Upper lobe of right lung (tissue), 1 donor: ENCODE measurements at regions not wholly inside any gene's neighbourhood (a gene's known extent, or its start where the extent isn't known, plus 50 kb on each side); places are given as distances from the start of the nearest gene placed in this dataset.
A peak's percentile ranks its signal among the peaks of the same experiment; 100 is the strongest.
"Not testable (repeated sequence)": the region's sequence is repeated elsewhere in the genome, so short reads cannot be mapped to it uniquely, and the experiment has no call there.

Experiments used
- ATAC-seq: fragments of 200-7000 bp; cut with Tn5 transposase; one replicate; pipeline ENCODE4 v1.9.1; 2020; ENCODE audit warnings: mild to moderate bottlenecking, moderate library complexity
- DNase-seq: peaks from one replicate; pipeline ENCODE4 v3.0.0-alpha.2; 2020
- H3K27ac ChIP-seq: fragments of 200-600 bp; one replicate; pipeline ENCODE4 v1.8.0; 2022
- H3K27me3 ChIP-seq: fragments of 200-600 bp; one replicate; pipeline ENCODE4 v1.8.0; 2022; ENCODE audit warnings: mild to moderate bottlenecking
- H3K36me3 ChIP-seq: fragments of 200-600 bp; one replicate; pipeline ENCODE4 v1.8.0; 2022
- H3K4me1 ChIP-seq: fragments of 200-600 bp; one replicate; pipeline ENCODE4 v1.8.0; 2022
- H3K4me3 ChIP-seq: fragments of 200-600 bp; one replicate; pipeline ENCODE4 v1.8.0; 2022; ENCODE audit warnings: mild to moderate bottlenecking
- H3K9me3 ChIP-seq: fragments of 200-600 bp; one replicate; pipeline ENCODE4 v1.8.0; 2022
- intact Hi-C: fragments of 100-400 bp; cut with DNase I; formaldehyde crosslinking; loops from one replicate; pipeline ENCODE4 v1.11.0; 2022
- TF ChIP-seq, protein P1 (sequence below): fragments of 200-600 bp; IDR thresholded peaks from one replicate; pipeline ENCODE4 v1.8.0; 2022; ENCODE audit warnings: antibody characterized with exemption
- donor health status: DM: no; HTN: yes; CAD: no; lungs with severe emphysema.

DNA sequence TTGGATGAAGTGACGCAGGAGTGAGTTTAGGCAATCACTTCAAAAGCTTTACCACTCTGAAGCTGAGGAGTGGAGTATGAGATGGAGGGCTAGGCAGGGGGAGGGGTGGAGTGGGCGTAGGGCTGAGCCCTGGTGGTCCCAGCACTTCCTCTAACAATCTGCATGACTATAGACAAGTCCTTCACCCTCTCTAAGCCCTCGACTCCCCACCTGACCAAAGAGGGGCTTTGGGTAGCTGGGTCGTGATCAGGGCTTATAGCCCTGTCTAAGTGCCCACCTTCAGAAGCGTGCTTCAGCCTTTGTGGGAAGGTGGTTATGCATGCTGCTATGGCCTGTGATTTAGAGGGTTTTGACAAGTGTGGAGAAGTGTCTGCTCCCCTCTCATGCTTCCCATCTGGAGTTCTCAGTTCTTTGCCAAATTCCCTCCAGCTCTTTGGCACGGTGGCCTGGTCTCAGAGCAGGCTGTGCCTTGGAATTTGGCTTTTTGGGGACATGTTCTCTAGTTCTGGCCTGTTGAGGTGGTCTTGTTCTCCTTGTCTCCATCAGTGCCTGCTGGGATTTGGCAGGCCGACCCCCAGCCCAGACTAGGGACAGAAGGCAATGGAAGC lies 53.0 kb downstream of the ACTBL2 start:
- H3K36me3 ChIP-seq = no peaks in the 10 kb centered on the region
- ATAC-seq = peak; percentile 28
- no peaks in the 10 kb centered on the region for H3K4me1 ChIP-seq
- H3K27ac ChIP-seq = no peak overlapping the region
- no peak overlapping the region for H3K4me3 ChIP-seq
- DNase-seq = no peak
- intact Hi-C loops = no loop called here
- H3K9me3 ChIP-seq = no peaks in the 10 kb centered on the region
- TF ChIP-seq, protein P1, sequence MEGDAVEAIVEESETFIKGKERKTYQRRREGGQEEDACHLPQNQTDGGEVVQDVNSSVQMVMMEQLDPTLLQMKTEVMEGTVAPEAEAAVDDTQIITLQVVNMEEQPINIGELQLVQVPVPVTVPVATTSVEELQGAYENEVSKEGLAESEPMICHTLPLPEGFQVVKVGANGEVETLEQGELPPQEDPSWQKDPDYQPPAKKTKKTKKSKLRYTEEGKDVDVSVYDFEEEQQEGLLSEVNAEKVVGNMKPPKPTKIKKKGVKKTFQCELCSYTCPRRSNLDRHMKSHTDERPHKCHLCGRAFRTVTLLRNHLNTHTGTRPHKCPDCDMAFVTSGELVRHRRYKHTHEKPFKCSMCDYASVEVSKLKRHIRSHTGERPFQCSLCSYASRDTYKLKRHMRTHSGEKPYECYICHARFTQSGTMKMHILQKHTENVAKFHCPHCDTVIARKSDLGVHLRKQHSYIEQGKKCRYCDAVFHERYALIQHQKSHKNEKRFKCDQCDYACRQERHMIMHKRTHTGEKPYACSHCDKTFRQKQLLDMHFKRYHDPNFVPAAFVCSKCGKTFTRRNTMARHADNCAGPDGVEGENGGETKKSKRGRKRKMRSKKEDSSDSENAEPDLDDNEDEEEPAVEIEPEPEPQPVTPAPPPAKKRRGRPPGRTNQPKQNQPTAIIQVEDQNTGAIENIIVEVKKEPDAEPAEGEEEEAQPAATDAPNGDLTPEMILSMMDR = no peak
- no peaks in the 10 kb centered on the region for H3K27me3 ChIP-seq

- H3K27me3 ChIP-seq, DNase-seq, H3K4me3 ChIP-seq, H3K36me3 ChIP-seq, intact Hi-C loops, H3K9me3 ChIP-seq, ATAC-seq, H3K4me1 ChIP-seq, H3K27ac ChIP-seq: not testable (repeated sequence)
These were observed 53.6 kb downstream of the ACTBL2 start for GRCh38 chr5:57429021-57429420.

GRCh38 chr5:57422993-57423392 lies 59.6 kb downstream of the ACTBL2 start:
- ATAC-seq = peak; percentile 47
- DNase-seq = no peak
- Histone ChIP-seq H3K27ac (no peak overlapping the region), H3K4me1 (no peaks in the 10 kb centered on the region), H3K4me3 (no peak overlapping the region), H3K27me3 (no peaks in the 10 kb centered on the region), H3K9me3 (no peaks in the 10 kb centered on the region), H3K36me3 (no peaks in the 10 kb centered on the region)
- intact Hi-C loops = no loop called here
- TF ChIP-seq, protein P1 = no peak

DNA sequence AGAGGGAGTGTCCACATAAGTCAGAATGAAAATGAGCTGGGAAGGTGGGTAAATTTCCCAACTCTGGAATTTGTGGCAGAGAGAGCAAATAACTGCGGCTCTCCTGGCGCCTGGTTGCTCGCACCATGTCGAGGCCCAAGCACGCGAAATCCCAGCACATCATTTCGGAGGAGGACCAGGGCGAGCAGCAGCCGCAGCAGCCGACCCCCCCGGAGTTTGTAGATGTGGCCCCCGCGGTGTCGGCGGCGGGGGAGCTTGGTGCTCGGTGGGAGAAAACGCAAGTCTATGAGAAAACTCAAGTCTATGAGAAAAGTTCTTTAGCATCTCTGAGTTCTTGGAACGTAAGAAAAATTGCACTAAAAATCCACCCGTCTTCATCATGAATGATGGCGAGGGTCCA lies 60.3 kb downstream of the ACTBL2 start:
- intact Hi-C loops = no loop called here
- no peaks in the 10 kb centered on the region for H3K36me3 ChIP-seq
- H3K27ac ChIP-seq = no peak overlapping the region
- no peak for ATAC-seq
- no peaks in the 10 kb centered on the region for H3K9me3 ChIP-seq
- H3K27me3 ChIP-seq = no peaks in the 10 kb centered on the region
- no peak overlapping the region for H3K4me3 ChIP-seq
- no peaks in the 10 kb centered on the region for H3K4me1 ChIP-seq
- TF ChIP-seq, protein P1 = no peak
- DNase-seq = no peak

GRCh38 chr5:57420801-57421200 lies 61.8 kb downstream of the ACTBL2 start:
- intact Hi-C loops = no loop called here
- Histone ChIP-seq H3K4me1 (no peaks in the 10 kb centered on the region), H3K36me3 (no peaks in the 10 kb centered on the region), H3K27ac (no peak overlapping the region), H3K9me3 (no peaks in the 10 kb centered on the region), H3K27me3 (no peaks in the 10 kb centered on the region), H3K4me3 (no peak overlapping the region)
- ATAC-seq = no peak
- no peak for DNase-seq
- TF ChIP-seq, protein P1 = no peak

- H3K4me1 ChIP-seq = no peaks in the 10 kb centered on the region
- ATAC-seq (no peak), DNase-seq (no peak)
- H3K27ac ChIP-seq = no peak overlapping the region
- no peaks in the 10 kb centered on the region for H3K9me3 ChIP-seq
- TF ChIP-seq, protein P1 = no peak
- H3K27me3 ChIP-seq = no peaks in the 10 kb centered on the region
- no peaks in the 10 kb centered on the region for H3K36me3 ChIP-seq
- H3K4me3 ChIP-seq = no peak overlapping the region
- intact Hi-C loops = no loop called here
These were observed 64.6 kb downstream of the ACTBL2 start for GRCh38 chr5:57417971-57418370.
